CD4-positive, alpha-beta T cell treated with Interferon alpha-2 for 1 hour (primary cell): ENCODE measurements at regions not wholly inside any gene's neighbourhood (a gene's known extent, or its start where the extent isn't known, plus 50 kb on each side); places are given as distances from the start of the nearest gene placed in this dataset.

Experiments used
- DNase-seq, 2 donors: peaks; one replicate each; pipeline ENCODE4 v3.0.0-alpha.2; 2020 to 2022

DNA sequence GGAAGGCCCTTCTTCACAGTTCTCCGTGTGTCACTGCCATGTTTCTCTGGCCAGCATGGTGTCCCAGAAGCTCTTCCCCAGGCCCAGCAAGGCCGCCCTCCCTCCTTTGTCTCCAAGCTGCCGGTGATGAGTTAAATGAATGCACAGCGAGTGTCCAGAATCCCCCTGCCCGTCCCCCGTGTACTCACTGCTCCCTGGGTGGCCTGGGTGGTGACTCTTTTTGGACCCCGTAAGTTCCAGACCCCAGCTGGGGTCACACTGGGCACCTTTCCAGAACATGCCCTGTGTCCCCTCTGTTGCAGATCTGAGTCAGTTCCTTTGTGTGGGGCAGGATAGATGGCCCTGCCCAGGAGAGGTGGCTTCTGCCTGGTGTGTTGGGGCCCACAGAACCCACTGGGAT lies 95.0 kb downstream of the MRPL36 start:
- DNase-seq = no peak

DNA sequence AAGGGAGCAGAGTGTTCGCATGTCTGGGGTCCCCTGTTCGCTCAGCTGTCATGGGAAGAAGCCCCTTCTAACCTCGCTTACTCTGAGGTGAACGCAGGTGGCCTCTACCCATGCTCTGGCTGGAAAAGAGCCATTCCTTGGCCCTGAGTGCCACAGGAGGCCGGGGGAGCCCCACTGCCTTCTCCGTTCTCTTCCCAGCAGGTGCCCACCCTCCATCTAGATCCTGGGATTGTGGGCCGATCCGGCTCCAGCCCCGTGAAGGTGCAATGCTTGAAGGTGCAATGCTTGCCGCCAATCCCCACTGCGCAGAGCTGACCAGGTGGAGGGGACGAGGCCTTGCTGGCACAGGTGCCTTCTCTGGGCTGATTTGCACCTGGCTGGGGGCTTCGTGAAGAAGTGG lies 95.4 kb downstream of the MRPL36 start:
- DNase-seq = no peak

DNA sequence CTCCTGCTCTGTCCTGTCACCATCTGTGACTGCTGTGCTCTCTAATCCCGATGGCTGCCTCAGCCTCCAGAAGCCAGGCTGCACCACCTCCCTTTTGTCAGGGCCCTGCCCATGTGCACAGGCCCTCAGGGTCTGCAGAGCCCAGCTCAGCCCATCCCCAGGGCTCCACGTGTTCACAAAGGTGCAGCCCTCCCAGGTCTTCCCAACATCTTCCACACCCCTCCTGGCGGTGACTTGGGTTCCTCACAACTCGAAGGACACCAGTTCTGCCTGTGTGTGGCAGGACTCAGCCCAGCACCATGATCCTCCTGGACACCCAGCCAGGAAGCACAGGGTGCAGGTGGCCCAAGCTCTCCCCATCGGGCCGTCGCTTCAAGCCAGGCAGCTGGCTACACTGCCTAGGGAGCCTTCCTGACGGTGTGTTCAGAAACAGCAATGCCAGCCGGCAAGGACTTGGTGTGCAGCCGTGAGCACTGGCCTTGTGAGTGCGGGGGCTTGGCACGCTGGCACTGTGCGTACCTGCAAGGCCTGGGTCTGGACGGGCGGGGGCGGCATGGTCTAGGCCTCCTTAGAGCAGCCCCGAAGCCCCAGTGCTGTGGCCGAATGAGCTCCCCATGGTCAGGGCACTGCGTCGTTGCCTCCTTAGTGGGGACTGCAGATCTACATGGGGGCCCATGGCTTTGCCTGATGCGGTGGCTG lies 96.1 kb downstream of the MRPL36 start:
- no peak for DNase-seq

DNA sequence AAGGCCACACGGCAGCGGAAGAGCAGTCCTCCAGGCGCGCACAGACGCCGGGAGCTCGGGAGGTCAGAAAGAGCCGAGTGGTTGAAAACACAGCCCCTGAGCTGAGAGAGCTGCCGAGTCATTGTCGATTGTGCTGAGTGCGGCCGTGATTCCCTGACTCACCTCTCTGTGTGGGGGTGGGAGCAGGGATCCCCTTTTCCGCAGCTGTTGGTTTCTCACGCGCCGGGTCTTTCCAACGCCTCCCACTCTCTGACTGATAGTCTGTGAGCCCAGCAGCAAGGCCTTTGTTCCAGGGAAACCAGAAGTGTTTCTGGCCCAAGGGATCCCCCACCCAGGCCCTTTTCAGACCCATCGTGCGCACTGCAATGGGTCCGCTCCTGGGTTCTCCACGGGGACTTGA lies 97.3 kb downstream of the MRPL36 start:
- DNase-seq = no peak

DNA sequence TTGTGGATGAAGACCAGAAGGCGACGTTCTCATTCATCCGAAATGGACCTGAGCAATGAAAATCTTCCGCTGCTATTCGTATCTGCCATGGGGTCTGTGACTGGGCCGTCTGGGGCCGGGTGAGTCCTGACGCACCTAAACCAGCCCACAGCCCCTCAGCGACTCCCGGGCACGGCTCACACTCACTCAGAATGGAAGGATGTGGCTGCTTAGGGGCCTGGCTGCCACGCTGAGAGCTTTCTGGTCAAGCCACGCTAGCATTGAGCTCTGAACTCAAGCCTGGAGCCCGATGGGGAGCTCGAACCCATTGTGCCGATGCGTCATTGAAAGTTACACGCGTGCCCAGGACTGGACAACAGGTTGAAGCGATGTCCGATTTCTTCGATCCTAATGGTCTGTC lies 97.8 kb downstream of the MRPL36 start:
- no peak for DNase-seq

DNA sequence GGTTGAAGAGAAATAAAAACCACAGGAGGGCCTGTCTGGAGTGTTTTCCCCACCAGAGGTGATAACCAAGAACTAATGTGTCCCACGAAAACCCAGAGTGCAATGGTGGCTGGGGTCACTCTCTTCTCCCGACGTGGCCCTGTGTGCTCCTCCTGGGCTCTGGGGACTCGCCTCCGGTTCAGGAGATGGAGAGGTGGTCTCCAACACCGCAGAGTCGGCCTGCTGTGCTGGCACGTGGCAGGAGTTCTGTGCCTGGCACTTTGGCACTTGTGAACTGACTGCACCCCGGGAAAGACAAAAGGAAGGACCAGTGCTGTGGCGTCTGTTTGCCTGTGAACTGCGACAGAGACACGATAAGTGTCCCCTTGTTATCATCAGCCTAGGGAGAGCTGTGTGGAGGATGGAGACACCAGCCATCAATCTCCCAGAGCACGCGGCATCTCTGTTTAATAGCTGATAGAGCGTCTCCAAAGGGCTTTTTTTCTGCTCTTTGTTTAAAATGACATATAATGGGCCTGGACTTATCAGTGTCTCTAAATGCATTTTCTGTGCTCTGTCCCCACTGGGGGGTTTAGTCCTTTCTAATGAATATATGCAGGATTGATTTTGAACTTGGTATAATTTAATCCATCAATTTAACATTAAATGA lies 98.3 kb downstream of the MRPL36 start:
- no peak for DNase-seq

DNA sequence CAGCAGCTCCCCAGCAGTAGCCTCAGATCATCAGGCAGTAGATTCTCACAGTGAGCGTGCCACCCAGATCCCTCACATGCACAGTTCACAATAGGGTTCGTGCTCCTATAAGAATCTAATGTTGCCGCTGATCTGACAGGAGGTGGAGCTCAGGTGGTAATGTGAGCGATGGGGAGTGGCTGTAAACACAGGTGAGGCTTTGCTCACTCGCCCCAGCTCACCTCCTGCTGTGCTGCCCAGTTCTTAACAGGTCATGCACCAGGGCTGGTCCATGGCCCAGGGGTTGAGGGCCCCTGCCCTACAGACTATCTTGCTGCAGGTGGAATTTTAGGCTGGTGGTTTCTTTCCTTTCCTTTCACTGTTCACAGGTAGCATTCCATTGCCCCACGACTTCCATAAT lies 100.2 kb downstream of the MRPL36 start:
- DNase-seq = no peak

DNA sequence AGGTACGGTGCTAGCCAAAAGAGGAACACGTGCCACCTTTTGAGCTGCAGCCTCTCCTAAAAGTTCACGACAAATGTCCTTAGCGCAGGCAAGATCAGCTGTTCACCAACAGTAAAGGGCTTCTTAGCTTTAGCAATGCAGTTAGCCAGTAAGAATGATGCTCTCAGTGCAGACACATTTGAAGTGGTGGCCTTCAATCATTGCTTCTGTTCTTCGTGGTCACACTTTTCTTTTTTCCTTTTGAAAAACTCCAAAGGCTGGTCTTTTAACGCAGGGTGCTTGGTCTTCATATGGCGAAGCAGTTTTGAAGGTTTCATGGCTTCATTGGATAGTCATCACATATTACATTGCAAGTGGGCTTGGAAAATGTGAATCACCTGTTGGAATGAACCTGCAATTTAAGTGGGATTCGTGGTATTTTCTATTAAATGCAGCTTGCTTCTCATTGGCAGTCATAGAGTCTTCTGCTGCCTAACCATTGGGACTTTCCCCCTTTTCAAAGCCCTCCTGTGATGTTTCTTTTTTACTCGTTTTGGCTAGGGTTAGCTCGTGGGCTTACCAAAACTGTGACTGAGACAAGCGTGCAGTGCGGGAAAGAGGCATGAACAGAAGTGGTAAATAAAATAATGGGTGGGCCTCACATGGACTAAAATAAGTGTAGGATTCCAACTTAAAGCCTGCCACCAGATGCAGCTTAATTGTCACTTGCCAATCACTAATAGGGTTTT lies 100.9 kb downstream of the MRPL36 start:
- DNase-seq = no peak

DNA sequence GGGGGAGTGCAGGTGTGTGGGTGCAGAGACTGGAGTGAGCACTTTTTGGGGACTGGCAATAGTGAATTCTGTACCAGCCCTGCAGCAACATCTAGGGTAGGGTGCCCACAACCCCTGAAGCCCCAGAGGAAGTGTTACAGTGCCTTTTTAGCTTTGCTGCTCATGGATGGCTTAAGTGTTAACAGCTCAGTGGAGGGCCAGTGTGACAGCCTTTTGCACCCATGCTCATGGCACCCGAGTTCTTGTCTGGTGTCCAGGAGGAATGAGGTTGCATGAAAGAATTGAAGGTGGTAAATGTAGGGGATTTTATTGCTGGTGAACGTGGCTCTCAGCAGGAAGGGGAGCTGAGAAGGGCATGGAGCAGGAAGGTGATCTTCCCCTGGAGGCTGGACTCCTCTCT lies 107.3 kb downstream of the MRPL36 start:
- DNase-seq = no peak

DNA sequence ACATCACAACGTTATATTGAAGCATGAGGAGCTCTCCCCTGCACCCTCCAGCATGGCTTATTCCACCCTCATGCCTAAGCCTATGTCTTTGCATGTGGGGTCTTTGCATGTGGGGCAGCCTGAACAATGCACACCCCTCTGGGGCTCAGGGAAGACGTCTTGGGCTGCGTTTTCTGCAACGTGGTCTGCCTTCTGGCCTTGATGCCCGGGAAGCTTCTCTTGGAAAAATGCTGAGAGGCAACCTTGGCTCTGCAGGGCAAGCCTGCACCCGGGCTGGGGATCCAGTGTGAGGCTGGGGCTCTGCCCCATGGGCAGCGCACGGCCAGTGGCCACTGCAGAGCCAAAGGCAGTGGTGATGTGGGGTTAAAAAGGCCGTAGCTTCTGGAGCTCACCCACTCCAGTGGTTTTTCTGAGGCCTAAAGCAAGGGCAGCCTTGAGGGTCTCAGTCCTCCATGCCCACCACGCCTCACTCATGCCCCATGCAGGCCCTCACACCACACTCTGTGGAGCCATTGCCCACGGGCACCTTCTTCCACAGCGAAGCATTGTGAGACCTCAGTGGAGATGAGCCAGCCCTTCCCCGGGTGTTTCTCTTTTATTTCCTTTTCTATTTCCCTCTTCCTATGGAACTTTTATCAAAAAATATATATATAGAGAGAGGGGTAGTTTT lies 112.2 kb downstream of the MRPL36 start:
- no peak for DNase-seq

DNA sequence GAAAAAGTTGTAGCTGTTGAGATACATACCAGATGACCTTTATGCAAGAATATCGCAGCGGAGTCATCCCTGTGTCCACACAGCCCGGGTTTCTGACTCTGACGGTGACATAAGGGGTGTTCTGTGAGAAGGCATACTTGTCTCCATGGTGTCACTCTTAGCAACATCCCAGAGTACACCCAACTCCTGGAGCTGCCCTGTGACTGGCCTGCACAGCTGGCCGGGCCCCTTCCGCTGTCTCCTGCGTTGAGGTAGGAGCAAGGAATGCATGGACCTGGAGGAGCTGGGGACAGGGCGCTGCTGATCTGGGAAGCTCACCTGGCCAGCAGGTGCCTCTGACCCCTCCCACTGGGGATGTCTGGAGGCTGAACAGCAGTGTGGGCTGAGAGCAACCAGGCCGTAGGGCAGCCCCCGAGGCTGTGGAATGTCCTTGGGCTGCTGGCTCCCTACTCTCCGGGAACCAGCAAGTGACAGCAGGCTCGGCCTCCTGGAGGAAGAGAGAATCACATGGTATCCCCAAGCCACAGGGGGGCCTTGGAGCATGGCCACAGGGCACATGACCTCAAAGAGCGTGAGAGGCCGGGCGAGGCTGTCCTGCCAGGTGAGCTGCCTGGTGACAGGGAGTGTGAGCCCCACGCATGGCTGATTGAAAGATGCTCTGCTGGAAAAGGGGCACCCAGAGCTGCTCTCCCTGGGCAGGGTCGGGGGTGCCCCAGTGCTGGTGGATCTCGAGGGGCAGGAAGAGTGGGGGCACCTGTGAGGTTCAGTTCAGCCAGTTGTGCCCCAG lies 113.4 kb downstream of the MRPL36 start:
- no peak for DNase-seq

DNA sequence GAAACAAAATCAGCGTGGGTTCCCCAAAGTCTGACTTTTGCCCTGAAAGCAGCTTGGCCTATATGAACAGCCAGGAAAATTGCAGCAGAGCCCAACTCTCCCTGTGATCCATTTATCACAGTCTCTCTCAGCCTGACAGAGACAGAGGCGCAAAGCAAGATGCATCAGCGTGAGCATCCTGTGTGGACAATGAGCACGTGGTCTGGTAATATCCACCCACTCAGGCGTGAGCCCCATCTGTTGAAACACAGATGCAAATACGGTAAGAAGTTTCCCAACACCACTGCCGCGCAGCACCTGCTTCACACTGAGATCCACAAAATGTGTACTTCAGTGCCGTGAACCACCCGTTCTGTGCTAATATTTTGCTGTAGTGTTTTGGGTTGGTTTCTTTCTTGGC lies 114.6 kb downstream of the MRPL36 start:
- DNase-seq = no peak

DNA sequence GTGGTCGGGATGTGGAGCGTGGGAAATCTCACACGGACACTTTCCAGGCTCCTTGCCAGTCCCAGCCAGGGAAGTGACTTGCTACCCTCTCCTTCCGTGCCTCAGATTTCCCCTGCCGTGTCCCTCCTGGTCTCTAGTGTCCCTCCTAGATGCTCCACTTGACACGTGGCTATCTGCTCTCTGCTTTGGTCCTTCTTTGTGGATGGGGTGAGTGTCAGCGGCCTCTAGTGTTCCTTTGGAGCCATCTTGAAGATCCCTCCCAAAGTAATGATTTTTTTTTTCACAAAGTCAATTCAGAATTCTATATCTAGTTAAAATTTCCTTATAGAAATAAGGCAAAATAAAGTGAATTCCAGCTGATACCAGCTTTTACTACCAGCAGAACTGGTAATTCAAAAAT lies 117.7 kb downstream of the MRPL36 start:
- DNase-seq = no peak

DNA sequence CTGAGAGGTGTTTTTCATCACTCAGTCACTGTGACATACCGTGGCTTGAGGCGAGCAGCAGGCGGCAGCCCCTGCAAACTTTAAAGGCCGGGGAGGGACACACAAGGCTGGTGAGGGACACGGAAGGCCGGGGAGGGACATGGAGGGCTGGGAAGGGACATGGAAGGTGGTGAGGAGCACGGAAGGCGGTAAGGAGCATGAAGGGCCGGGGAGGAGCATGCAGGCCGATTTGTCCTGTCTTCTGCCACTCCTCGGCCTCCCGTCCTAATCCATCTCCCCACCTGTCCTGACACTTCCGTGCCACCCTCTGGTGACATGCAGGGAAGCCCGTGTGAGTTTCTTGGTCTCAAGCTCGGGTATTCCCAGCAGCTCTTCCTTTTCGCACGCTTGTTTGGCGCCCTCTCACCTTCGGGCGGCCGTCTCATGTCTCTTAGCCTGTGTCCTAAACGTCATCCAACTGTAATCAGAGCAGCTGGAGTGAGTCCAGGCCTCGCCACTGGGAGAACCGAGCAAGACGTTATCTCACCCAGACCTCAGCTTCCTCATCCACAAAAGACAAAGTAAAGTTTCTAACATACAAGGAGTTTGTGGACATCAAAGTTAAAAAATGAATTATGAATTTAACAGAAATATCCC lies 126.5 kb downstream of the MRPL36 start:
- DNase-seq = no peak

DNA sequence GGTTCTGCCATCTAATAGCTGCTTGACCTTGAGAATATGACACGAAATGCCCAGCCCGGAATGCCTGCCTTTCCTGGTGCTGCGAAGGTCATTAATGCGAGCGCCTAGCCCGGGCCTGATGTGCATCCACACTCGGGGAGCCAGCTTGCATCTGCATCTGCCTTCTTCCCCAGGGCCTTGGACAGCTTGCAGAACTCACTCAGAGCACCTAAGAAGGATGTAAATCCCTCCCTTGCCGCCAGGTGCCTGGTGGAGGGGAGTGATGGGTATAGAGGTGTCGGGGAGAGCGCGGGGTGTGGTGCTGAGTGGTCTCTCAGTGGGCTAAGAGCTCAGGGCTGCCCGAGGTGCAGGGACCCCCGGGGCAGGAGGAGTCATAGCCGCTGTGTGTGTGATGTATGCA lies 127.2 kb downstream of the MRPL36 start:
- DNase-seq = no peak

DNA sequence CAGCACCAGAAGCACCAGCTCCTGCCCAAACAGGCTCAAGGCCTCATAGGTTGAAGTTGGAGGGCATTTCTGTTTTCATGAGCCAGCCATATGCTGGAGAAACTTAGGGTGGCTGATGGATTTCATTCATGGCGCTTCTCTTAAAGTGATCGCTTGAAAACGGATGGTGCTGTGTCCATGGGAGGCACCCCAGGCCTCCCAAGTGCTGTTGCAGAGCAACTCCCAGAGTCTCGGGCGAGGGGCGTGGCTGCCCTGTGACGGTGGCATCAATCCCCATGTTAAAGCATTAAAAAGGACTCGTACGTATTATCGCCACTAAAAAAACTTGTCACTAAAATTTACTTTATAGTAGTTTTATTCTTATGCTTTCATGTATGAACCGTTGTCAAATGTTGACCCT lies 128.3 kb downstream of the MRPL36 start:
- no peak for DNase-seq

DNA sequence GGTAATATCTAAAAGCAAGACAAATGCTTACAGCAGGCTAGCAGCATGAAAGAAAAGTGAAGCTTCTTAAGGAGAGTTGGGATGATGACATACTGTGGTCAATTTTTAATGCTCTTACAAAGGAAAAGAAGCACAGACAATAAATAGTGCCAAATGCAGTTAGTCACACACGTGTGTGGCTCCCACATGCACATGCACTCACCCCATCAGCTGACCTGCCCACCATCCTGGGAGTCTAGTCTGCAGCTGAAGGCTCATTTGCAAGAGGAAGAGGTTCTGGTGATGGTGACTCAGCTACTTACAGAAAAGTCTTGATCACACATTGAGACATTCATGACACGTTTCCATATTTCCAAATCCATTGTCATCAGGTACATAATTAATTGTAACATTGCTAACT lies 129.3 kb downstream of the MRPL36 start:
- DNase-seq = no peak

DNA sequence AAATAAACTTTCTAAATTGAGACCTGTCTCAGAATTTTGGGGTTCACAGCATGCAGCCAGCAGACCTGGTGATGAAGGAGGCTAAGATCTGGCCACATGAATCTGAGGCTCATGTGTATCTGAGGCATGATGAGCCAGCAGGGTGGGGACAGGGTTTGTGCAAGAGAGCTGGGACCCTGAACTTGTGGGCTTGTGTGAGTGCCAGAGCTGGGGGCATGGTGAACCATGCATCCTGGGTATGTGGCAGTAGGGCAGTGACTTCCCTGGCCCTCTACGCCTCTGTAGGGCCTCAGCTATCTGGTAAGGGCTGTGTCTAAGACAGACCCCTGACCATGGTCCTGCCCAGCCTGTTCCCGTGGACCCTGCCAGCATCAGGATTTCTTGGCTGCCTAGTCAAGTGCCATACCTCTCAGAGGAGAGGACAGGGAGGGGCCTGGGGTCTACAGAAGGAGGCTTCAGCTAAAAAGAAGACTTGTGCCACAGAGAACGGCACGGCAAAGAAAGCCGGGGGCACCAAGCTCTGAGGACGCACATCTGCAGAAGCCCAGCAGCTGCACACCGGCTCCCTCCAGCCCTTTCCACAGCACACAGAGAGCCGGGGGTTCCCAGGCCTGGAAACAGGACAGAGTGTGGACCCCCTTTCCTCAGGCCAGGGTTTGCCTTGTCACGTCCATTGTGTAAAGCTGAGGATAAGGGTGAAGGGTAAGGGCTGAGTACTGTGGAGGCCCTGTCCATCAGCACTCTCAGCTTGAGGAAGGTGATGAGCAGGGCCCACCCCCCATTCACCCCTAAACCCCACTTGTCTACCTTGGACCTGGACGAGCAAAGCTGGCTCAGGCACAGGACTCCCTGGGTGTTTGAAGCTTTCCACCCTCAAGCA lies 130.1 kb downstream of the MRPL36 start:
- no peak for DNase-seq

DNA sequence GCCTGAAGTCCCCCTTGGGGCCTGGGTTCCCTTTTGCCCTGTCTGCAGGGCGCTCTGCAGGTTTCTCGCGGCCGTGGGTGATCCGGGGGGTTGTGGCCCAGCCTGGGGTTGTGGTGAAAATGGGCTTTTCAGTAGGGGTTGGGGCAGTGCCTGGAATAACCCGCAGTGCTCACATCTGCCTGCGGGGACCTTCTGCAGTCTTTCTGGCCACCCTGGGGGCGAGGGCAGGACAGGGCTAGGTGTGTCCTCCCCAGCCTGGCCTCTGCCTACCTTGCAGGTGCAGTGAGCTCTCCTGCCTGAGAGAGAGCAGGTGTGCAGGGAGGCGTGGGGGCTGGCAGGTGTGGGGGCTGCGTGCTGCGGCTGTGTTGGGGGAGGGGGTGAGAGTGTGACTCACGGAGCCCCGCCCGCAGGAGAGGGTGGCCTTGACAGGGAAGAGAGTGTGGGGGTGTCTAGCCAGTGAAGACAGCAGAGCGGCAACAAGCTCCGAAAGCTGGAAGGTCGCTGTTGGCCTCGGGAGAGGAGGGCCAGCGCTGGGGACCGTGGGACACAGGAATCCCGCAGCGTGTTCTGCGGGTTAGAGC lies 131.4 kb downstream of the MRPL36 start:
- no peak for DNase-seq

DNA sequence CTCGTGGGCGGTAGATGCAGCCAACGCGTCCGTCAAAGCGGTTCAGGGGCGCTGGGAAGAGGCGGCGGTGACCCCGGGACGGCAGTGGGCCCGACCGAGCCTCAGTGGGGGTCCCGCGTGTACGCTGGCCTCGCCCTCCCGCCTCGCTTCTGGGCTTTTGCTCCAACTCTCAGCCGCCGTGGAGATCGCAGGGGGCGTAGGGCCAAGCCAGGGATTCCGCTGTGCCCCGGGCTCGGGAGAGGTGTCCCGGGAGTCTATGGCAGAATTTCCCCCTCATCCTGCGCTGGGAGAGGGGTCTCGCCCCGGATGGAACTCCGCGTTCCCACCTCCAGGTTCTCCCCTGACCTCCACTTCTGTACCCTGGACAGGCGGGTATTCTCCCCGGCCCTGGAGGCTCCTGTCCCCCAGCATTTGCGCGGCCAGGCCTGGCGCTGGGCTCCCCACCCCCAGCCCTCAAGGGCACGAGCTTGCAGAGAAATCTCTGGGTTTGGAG lies 131.9 kb downstream of the MRPL36 start:
- DNase-seq = no peak
